Peyer's patch (tissue), 4 donors: ENCODE measurements at regions not wholly inside any gene's neighbourhood (a gene's known extent, or its start where the extent isn't known, plus 50 kb on each side); places are given as distances from the start of the nearest gene placed in this dataset.

Experiments
- DNase-seq, 3 donors: peaks; one replicate each; pipeline ENCODE4 v3.0.0-alpha.2; 2017 to 2019
- H3K27ac ChIP-seq, 4 donors: fragments of 200-600 bp; sonication (generic); one replicate each; pipeline ENCODE4 v1.5.1; 2016 to 2019
- H3K27me3 ChIP-seq, 2 donors: fragments of 200-600 bp; sonication (generic); one replicate each; pipeline ENCODE4 v1.5.1; 2019
- H3K36me3 ChIP-seq, 3 donors: fragments of 200-600 bp; sonication (generic); one replicate each; pipeline ENCODE4 v1.5.1; 2016 to 2019
- H3K4me1 ChIP-seq, 4 donors: fragments of 200-600 bp; sonication (generic); one replicate each; pipeline ENCODE4 v1.5.1; 2016 to 2019
- H3K4me3 ChIP-seq, 4 donors: fragments of 200-600 bp; sonication (generic); 1 replicate in 3 of 4; 2 replicates in 1 of 4; pipeline ENCODE4 v1.5.1; 2016 to 2019; ENCODE audit warnings: mild to moderate bottlenecking in 1 of 4
- H3K9me3 ChIP-seq, 4 donors: fragments of 200-600 bp; sonication (generic); one replicate each; pipeline ENCODE4 v1.5.1; 2016 to 2019; ENCODE audit warnings: mild to moderate bottlenecking in 1 of 4
- CTCF ChIP-seq, 6 experiments: fragments of 450-650 bp in 4 of 6; fragments of 200-600 bp in 2 of 6; sonication (generic) in 1 of 6; IDR thresholded peaks; one replicate each; pipeline ENCODE4 v1.5.1; 2017 to 2019; ENCODE audit warnings: antibody characterized with exemption in 6 of 6, mild to moderate bottlenecking in 3 of 6, moderate library complexity in 1 of 6
- POLR2A ChIP-seq, 2 donors: fragments of 450-650 bp; IDR thresholded peaks; one replicate each; pipeline ENCODE4 v1.5.1; 2017; ENCODE audit warnings: antibody characterized with exemption in 2 of 2, mild to moderate bottlenecking in 2 of 2, moderate library complexity in 2 of 2

- TF ChIP-seq CTCF (IDR thresholded peaks at IDR 0.05) (no peak), POLR2A (IDR thresholded peaks at IDR 0.05) (no peak)
Observed at GRCh38 chr20:62564456-62565245, 77.7 kb upstream of the SLCO4A1 start.

GRCh38 chr20:62566266-62566665, 76.0 kb upstream of the SLCO4A1 start:
- Histone ChIP-seq H3K9me3 (no peaks in the 10 kb centered on the region), H3K27me3 (no peaks in the 10 kb centered on the region), H3K36me3 (no peaks in the 10 kb centered on the region), H3K4me1 (no peaks in the 10 kb centered on the region), H3K27ac (no peak overlapping the region), H3K4me3 (no peak overlapping the region)
- TF ChIP-seq CTCF (IDR thresholded peaks at IDR 0.05) (no peak), POLR2A (IDR thresholded peaks at IDR 0.05) (no peak)
- DNase-seq: no peak

More at GRCh38 chr20:62564456-62565245, 77.7 kb upstream of the SLCO4A1 start:
- Histone ChIP-seq H3K27me3 (no peaks in the 10 kb centered on the region), H3K9me3 (no peaks in the 10 kb centered on the region), H3K36me3 (no peaks in the 10 kb centered on the region), H3K4me3 (no peak overlapping the region), H3K27ac (no peak overlapping the region), H3K4me1 (no peaks in the 10 kb centered on the region)
- no peak for DNase-seq

- Histone ChIP-seq H3K9me3 (no peaks in the 10 kb centered on the region), H3K27me3 (no peaks in the 10 kb centered on the region), H3K4me1 (no peaks in the 10 kb centered on the region), H3K4me3 (no peak overlapping the region), H3K27ac (no peak overlapping the region), H3K36me3 (no peaks in the 10 kb centered on the region)
- DNase-seq: no peak
- no peak for TF ChIP-seq CTCF (IDR thresholded peaks at IDR 0.05)
- TF ChIP-seq POLR2A (IDR thresholded peaks at IDR 0.05): no peak
Observed at GRCh38 chr20:62566771-62567170, 75.5 kb upstream of the SLCO4A1 start.

GRCh38 chr20:62567246-62568044, 74.9 kb upstream of the SLCO4A1 start:
- H3K9me3 ChIP-seq: no peaks in the 10 kb centered on the region
- no peaks in the 10 kb centered on the region for H3K36me3 ChIP-seq
- no peak for DNase-seq
- no peaks in the 10 kb centered on the region for H3K4me1 ChIP-seq
- no peak overlapping the region for H3K4me3 ChIP-seq
- no peaks in the 10 kb centered on the region for H3K27me3 ChIP-seq
- H3K27ac ChIP-seq: no peak overlapping the region
- no peak for TF ChIP-seq POLR2A (IDR thresholded peaks at IDR 0.05)
- TF ChIP-seq CTCF (IDR thresholded peaks at IDR 0.05): no peak

GRCh38 chr20:62568045-62568389, 74.3 kb upstream of the SLCO4A1 start:
- DNase-seq: no peak
- Histone ChIP-seq H3K9me3 (no peaks in the 10 kb centered on the region), H3K4me3 (no peak overlapping the region), H3K4me1 (no peaks in the 10 kb centered on the region), H3K27ac (no peak overlapping the region), H3K36me3 (no peaks in the 10 kb centered on the region), H3K27me3 (no peaks in the 10 kb centered on the region)
- no peak for TF ChIP-seq POLR2A (IDR thresholded peaks at IDR 0.05)

- no peak for DNase-seq
- Histone ChIP-seq H3K4me3 (no peak overlapping the region), H3K36me3 (no peaks in the 10 kb centered on the region), H3K4me1 (no peaks in the 10 kb centered on the region), H3K27me3 (no peaks in the 10 kb centered on the region), H3K9me3 (no peaks in the 10 kb centered on the region), H3K27ac (no peak overlapping the region)
- TF ChIP-seq POLR2A (IDR thresholded peaks at IDR 0.05) (no peak), CTCF (IDR thresholded peaks at IDR 0.05) (no peak)
Observed at GRCh38 chr20:62569615-62570014, 72.7 kb upstream of the SLCO4A1 start.
